ENCODE measurements at regions not wholly inside any gene's neighbourhood (a gene's known extent, or its start where the extent isn't known, plus 50 kb on each side); places are given as distances from the start of the nearest gene placed in this dataset.
A peak's percentile ranks its signal among the peaks of the same experiment; 100 is the strongest.
"Not testable (repeated sequence)": the region's sequence is repeated elsewhere in the genome, so short reads cannot be mapped to it uniquely, and the experiment has no call there.

DNA sequence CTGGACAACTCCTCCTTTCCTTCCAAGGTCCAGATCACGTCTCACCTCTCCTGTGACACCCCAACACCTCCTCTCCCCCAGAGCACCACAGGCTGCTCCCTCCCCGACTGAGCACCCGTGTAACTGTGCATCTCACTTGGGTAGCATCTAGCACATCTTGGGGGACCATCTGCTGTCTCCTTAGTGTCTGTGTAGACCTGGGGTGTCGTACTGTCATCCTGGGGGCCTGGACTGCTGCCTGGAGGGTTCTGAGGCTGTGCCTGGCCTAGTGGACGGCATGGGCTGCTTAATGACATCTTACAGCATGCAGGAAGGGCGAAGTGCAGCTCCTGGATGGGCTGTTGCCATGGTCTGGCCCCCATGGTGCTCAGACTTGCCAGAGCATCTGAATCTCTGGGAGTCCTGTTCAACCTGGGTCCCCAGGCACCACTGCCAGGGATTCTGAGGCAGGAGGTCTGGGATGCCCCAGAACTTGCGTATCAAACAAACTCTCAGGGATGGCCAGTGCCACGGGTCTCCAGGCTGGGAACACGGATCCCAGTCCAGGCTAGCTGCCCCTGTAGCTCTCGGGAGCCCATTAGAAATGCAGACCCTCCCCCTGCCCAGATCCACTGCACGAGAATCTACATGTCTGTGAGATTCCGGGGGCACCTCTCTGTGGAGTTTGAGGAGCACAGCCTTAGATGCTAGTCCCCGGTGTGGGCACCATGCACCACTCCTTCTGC, 194.4 kb upstream of the ZNF469 start:
- DNase-seq, result not testable (repeated sequence)

DNA sequence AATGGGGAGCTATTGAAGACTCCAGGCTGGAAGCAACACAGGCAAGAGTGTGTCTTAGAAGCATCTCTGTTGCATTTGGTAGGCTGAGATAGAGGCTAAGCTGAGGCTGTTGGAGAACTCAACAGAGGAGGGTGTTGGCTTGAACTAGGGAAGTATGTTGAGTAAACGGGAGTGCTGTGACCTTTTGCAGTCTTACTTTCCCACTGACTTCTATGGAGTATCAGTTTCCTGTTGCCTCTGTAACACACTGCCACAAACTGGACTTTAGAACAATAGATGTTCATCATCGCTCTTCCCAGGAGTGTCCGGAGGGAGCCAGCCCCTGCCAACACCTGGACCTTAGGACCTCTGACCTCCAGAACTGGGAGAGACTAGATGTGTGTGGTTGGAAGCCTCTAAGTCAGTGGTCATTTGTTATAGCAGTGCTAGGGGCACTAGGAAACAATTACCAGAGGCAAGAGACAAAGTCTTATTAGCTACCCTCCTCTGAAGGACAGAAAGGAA, 192.1 kb upstream of the ZNF469 start:
- DNase-seq, result not testable (repeated sequence)

DNA sequence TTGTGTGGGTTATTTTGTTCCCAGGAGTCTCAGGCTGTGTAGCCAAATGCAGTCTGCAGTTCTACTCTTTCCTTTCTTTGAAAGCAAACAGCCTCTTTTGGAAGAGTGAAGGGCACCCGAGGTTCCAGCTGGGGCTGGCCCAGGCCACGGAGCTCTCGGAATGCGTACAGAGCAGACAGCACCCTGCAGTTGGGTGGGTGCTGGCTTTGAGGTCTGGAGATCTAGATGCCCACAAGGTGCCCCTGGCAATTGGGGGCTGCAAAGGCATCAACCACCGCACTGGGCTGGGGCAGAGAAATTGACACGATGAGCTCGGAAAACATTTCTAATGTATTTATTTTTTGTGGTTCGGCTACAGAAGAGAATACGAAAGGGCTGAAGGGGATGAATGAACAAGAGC, 191.6 kb upstream of the ZNF469 start:
- DNase-seq, result not testable (repeated sequence)

DNA sequence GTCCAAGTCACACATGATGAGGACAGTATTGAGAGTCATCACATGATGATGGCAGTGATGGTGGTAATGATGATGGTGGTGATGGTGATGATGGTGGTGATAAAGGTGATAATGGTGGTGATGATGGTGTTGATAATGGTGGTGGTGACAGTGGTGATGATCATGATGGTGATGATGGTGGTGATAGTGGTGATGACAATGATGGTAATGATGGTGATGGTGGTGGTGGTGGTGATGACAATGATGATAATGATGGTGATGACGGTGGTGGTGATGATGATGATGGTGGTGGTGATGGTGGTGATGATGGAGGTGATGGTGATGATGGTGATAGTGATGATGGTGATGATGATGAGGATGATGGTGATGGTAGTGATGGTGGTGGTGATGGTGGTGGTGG, 190.2 kb upstream of the ZNF469 start:
- no peak for DNase-seq

DNA sequence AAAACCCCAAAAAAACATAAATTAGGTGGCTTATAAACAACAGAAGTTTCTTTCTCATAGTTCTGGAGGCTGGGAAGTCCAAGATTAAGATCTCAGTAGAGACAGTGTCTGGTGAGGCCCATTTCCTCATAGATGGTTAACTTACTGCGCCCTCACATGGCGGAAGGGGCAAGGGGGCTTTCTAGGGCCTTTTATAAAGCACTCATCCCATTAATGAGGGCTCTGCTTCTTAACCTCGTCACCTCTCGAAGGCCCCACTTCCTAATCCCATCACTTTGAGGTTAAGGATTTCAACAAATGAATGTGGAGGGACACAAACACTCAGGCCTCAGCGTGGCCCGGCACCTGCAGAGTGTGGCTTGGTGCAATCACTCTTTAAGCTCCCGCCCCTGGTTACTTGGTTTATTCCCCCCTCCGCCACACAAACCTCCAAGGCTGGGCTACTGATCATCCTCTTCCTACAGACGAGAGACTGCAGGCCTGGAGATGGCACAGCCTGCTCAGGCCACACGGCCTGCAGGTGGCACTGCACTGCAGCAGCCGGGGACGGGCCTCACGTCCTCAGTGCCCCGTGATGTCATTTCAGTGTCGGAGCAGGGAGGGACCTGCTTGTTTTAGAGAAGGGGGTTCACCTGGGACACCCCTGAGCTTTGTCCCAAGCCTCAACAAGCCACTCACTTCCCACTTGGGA, 188.9 kb upstream of the ZNF469 start:
- peak; percentile 39 to 55 for DNase-seq

DNA sequence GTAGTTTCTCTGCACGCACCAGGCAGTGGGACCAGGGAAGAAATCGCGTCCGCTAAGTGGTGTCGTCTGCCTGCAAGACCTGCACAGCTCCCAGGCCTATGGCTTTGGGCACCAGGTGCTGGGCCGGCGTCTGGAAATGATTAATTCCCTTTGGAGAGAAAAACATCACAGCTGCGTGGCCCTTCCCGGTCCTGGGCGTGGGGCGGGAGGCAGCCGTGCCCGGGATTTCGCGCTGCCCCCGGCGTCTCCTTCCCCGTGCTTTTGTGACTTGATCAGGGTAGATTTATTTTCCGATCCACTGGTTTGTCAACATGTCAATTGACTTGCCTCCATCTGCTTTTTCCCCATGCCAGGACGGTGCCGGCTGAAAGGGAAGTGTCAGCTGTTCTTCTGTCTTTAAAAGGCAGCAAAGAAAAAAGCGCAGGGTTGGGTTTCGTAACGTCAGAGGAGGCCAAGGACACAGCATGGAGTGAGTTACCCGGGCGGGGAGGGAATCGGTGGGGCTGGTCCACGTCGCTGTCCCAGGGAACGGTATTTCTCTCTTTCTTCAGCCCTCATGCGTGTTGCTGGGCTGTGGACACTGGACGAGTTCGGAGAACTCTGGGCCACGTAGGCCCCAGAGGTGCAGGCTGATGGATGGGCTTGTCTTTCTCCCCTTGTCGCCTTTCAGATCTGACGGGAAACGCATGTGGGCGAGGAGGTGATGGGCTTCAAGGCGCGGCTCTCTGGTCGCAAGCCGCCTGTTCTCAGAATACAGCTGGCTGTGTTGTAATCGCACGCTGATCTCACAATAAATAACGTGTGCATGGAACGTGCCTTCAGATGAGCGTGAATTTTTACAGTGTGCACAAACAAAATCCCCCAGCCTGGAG, 188.1 kb upstream of the ZNF469 start:
- DNase-seq, result peak; percentile 38 to 39

DNA sequence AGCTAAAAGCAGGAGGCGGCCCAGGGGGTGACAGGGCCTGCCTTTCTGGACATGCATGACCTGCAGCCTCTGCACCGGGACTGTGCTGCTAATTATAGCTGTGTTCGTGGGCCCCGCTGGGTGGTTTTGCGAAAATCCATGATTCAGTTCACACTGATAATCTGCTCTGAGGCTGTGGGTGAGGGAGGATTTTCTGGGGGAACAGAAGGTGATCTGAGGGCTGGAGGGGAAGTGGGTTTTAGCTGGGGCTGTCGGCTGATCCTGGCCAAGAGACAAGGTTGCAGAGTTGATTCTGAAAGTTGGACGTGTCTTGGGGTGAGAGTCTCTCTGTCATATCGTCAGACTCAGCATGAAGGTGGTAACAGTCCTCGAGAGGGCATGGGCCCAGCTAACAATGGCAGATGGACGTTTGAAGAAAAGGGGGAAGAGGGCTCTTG, 187.5 kb upstream of the ZNF469 start:
- no peak for DNase-seq

DNA sequence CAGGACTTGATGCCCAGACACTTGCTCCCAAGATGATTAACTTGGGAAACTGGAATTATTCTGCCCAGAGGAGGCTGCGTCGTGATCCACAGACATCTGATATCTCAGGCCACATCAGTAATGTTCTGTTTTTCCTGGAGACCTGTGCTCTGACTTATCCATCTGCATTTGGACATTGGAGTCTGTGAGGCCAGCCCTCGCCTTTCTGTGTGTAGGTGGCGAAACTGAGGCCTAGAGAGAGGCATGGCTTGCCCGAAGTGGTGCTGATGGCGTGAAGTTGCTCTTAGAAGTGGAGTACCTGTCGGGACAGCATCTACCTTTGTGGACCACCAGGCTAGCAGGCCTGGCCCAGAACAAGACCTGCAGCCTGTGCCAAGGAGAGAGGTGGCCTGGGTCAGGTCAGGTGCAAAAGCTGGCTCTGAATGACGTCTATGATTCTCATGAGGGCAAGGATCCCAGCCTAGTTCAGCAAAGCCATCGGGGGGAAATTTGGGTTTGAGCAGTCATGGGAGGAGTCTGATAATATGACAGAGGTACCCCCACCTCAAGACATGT, 186.8 kb upstream of the ZNF469 start:
- DNase-seq, result no peak

DNA sequence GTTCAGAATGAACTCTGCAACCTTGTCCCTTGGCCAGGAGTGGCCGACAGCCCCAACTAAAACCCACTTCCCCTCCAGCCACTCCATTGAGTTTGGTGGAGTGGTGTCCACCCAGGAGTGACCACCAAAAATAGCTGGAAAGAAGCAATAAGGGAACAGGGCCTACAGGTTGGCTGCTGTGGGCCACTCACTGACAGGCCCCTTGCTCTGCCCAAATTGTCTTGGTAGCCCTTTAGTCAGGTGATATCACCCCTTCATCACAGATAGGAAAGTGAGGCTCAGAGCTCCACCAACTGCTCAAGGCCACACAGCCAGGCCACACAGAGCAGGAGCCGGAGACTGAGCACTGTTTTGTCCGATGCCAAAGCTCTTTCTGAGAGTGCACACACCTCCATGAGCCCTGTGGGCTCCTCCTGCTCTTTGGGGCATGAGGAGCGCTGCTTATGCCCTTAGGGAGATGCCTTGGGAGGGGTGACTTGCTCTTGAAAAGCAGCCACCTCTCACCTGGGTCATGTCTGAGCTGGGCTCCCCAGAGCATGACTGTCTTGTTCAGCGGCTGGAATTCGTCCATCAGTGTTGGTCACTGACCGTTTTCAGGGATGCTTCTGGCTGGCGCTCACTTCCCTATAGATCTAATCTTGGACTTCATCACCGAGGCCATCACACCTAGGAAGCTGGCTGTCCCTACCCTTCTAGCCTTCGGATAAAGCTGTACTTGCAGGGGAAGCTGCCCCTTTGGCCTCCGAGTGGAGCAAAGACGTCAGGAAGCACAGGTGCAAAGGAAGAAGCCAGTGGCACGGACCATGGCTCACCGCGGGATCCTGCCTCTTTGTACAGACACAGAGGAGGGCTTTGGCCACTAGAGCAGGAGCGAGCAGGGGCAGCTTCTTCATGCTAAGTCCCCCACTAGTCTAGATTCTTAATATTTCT, 186.0 kb upstream of the ZNF469 start:
- DNase-seq, result no peak

DNA sequence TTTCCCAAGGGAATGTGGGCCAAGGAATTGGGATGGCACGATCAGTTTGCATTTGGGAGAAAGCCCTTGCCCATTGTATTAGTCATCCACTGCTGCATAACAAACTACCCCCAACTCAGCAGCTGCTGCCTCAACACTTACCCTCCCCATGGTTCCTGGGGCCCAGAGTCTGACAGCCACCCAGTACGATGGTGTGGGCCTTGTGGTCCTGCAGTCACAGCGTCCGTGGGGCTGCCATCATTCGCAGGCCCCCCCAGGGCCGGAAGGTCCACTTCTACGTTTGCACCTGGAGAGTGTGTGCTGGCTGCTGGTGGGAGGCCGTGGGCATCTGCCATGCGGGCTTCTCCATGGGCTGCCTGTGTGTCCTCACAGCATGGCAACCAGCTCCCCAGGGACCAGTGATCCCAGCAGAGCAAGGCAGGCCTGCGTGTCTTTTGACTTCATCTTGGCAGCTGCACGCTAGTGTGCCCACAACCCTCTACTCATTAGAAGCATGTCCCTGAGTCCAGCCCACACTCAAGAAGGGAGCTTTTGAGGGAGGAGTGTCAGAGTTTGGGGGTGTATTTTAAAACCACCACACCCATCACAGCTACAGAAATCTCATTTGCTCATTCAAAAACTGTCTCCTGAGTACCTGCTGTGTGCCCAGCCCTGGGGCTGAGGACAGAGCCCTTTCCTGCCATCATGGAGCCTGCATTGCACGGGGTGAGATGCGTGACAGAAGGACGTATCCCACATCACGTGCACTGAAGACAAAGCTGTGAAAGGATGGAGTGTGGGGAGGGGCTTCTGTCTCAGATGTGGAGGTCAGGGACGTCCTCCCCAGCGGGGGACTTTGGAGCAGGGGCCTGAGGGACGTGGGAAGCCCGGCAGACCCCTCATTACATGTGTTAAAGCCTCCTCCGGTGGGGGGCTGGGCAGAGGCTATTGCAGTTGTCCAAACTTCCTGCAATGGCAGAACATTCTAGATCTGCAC, 185.0 kb upstream of the ZNF469 start:
- no peak for DNase-seq

DNA sequence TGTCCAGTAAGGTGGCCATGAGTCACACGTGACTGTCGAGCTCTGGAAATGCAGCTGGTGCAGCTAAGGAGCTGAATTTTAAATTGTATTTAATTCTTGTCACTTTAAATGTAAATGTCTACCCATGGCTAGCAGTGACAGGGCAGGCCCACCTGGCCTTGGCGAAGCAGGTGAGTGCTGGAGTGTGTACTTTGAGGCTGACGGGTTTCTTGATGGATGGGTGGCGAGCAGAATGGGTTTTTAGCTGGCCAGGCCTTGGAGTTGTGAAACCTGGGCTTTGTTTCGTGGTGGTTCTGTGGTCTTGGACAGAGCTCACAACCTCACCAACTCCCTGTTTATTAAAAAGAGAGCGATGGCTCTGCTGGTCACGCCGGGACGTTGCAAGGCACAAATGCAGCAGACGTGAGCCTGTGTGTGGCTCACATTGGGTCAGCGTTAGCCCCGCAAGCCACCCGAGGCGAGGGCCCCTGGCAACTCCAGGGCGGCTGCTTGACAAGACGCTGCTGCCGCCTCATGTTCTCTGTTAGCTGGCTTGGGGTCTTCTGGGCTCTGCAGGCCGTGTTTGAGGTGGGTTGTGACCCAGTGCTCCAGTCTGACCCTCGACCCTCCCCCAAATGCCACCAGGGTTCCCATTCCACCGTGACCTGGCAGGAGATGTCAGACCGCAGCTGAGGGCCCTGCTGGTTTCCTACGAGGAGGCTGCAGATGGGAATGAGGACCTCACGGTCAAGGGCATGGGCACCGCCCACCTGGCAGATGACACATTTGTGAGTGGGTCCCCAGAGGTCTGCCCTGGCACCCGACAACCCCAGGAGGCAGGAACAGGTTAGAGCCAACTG, 184.1 kb upstream of the ZNF469 start:
- not testable (repeated sequence) for DNase-seq

DNA sequence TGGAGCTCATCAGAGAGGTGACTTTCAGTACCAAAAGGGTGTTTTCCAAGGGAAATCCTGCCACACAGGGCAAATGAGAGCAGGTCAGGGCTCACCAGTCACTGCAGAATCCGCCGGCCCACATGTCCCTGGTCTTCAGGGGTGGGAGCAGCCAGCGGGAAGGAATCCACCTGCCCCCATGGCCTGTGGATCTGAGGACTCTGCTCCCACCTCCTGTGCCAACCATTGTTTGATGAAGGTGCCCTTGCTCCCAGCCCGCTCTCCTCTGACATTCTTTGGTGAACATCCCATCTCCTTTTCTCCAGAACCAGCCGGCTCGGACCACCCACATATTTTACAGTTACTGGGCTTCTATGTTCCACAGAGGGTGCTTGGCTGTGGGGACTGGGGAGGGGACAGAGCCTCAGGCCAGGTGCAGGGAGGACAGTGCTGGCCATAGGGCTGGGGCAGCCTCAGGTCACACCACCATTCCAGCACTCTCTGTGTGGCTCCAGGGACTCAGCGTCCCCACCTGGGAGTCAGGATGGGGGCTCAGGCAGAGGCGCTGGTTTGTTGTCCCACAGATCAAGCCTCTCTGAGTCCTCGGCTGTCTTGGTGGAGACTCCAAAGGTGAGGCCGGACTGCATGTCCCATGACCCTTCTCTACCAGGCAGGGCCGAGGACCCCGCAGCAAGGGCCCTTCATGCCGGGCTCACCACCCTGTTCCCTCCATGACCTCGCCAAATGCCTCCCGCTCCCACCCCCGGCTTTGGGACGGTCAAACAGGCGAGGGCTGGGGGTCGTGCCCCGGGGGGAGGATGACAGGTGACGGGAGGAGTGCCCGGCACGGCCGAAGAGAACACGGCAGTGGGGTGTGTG, 183.2 kb upstream of the ZNF469 start:
- DNase-seq, result not testable (repeated sequence)

DNA sequence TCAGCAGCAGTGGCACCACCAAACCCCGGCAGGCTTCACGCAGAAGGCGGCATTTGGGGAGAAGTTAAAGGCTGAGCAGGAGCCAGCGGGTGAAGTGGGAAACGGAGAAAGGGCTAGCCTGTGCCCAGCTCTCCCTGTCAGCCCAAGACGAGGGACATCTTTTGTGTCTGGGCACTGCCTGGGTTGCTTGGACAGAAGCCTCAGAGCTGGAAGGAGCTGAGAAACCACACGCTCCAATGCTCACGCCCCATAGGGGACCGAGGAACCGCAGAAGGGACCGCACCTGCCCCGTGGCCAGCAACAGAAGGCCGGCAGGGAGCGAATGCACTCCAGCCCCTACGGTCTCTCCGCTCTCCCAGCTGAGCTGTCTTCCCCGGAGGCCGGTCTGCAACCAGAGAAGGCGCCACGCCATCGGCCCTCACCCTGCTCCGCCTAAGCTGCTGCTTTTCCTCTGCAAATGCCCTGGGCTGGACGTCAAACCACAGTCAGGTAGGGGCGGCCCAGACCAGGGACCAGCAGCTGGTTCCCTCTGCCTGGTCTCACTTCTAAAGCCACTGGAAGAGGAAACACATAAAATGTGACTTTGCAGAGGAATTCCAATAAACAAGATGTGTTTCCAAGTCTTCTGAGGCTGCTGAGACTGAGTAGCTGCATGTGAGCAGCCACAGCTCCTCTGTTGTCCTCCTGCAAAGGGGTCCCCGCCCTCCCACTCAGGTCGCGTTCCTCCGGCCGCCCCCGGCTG, 182.4 kb upstream of the ZNF469 start:
- DNase-seq, result not testable (repeated sequence)

DNA sequence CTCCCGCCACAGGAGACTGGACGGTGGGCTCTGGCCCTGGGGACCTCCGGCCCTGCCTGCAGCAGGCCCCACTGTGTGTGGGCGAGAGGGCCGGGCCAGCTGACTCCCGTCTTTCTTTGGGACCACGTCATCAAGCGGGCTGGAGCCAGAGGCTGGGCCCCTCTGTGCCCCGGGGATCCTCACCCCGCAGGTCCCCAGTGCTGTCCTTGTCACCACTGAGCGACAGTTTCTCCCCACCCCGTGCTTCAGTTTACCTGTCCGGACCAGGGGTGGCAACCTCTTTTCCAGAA, 181.9 kb upstream of the ZNF469 start:
- no peak for DNase-seq

DNA sequence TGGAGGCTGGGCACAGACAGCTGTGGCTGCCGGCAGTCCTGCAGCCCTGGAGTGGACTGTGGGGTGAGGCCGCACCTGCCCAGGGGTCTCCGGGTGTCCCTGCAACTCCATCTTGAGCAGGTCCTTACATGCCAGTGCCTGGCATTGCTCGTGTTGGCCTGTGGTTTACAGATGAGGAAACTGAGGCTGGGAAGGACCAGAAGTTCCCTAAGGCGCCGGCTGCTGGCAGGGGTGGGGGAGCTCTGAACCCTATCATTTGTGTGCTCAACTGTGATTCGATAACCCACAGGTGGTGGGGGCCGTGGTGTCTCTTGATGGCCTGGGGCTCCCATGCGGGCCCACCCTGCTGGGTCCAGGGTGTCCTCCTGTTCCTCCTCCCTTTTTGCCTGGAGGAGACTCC, 181.1 kb upstream of the ZNF469 start:
- DNase-seq, result not testable (repeated sequence)

DNA sequence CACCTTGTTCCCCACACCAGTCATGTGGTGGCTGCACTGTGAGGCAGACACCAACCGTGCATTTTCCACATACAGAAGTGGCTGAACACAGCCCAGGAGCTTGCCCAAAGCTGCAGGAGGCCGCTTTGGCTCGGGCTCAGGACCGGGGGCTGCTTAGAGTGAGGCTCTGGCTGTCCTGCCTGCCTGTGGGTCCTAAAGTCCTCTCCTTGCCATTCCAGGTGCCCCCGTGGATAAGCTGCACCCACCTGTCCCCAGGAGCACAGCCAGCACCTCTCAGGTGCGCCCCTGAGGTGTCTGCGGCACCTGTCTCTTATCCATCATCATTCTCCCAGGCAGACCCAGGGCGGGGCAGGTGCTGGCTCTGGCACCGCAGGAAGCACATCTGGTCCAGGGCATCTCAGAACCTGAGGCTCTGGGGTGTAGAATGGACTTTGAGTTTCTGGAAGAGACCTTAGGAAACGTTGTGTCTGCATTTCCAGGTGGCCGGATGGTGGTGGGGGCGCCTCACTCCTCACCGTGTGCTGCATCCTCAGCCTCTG, 180.5 kb upstream of the ZNF469 start:
- no peak for DNase-seq

DNA sequence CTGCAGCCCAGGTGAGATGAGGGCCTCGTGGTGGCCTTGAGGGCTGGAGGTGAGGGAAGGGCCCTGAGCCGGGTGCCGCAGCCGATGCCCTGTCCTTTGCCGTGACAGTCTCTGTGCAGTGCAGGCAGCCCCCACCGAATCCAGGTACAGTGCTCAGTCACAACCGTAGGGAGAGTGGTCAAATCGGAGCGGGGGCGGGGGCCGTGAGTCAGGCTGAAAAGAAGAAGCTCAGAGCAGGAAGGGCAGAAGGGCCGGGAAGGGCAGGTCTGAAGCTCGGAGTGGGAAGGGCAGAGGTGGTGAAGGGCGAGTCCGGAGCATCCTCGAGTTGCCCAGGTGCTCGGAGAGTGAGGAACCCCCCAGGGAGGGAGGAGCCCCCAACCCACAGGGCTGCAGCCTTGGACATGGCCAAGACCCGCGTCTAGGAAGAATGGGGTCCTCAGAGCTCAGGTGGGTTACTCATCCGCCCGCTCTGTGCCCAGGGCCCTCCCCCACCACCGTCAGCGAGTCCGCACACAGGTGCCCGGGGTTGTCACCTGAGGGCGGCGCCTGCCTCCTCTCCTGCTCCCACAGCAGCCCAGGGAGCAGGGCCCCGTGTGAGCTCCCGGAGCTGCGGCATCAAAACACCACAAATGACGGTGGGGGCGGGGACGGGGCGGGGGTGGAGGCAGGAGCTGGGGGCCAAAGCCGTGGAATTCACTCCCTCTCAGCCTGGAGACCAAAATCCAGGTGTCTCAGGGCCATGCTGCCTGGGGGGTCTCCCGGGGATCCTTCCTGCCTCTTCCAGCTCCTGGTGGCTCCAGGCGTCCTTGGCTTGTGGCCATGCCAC, 179.7 kb upstream of the ZNF469 start:
- DNase-seq, result not testable (repeated sequence)
